Brain pericyte (primary cell): ENCODE measurements at regions not wholly inside any gene's neighbourhood (a gene's known extent, or its start where the extent isn't known, plus 50 kb on each side); places are given as distances from the start of the nearest gene placed in this dataset.

Experiments
- DNase-seq: peaks from one replicate; pipeline ENCODE4 v3.0.0-alpha.2; 2012; ENCODE audit warnings: low read depth, low spot score

DNA sequence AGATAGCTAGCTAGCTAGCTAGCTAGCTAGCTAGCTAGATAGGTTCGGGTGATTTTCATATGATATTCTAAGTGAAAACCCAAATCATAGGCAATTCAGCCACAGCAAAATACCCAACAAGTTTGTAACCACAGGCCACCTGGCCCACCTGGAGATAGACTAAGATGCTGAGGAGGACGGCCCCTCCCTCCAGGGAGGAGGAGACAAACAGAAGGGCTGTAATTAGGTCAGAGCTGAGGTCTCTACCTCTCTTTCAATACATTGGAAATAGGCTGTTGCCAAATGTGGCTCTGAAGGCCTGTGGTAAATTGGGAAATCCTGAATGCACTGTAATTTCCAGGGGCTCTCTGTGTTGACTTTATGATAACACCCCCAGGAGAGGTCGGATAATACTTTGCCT is 382.2 kb downstream of the FGF9 start:
- no peak for DNase-seq

DNA sequence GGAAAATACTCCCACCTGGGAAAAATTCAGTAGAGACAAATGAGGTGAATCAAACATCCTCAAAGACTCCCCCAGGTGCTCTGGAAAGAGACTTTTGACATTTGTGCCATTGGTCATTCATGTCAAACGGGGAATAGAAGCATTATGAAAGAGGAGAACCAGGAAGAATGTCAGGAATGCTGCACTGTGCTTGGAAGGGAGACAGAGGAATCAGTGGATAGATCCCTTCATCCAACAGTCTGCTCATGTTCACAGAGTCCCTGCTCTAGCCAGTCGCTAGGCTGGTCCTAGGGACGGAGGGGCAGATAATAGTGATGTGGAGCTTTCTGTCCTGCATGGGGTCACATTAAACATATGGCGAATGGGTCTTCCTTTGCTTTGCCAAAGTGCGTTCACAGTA is 384.4 kb downstream of the FGF9 start:
- no peak for DNase-seq

DNA sequence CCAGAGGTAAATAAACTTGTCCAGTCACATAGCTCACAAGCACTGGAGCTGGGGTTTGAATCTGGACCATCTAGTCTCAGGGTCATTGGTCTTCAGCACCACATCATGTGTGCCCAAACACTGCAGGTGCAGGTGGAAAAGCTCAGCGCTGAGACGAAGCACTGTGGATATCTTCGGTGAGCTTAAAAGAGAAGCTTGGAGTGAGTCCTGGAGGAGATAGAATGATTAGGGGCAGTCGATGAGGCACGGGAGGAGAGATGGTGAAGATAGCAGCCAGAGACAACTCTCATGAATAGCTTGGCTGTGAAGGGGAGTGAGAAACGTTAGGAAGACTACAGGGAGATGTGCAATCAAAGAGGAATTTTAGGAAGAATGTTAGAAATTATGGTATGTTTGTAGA is 389.3 kb downstream of the FGF9 start:
- no peak for DNase-seq

DNA sequence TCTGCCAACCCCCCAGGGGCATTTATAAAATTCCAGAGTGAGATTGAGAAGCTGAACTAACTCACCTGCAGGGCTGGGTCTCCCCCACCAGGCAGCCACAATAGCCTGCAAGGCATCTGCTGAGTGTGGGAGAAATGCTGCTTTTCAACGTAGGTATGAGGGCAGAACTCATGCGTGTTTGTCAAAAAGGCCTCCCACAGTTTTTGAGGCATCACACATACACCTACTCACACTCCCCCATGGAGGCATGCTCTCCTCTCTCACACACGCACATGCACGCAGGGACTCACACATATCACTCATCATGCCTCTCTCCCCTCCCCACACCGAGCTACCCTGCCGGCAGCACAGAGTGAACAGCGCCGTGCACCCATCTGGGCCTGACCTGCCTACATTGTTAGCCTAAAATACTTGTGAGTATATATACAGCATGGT is 390.5 kb downstream of the FGF9 start:
- no peak for DNase-seq

DNA sequence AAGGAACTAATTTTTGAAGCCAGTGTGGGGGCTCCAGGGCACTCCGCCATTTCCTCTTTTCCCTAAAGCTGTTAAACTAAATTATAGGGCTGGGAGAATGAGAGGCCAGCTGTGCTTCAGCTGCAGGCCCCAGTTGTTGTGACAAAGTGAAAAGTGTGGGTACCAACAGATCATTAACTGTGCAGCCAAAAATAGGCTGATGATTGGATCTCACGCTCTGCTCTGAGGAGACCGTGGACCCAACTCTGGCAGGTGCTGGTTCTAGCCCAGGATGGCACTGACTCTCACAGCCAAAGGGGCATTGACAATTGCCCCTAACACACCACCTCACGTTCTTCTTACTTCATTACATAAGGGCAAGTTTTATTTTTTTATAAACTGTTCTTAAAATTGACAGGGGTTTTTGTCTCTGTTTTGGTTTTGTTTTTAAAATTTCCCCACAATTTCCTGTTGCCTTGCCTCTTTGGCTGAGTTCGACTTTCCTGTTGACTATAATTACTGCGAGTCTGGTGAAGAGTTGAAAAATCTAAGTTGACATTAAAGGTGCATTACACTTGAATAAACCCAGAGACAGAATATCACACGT is 391.0 kb downstream of the FGF9 start:
- no peak for DNase-seq

DNA sequence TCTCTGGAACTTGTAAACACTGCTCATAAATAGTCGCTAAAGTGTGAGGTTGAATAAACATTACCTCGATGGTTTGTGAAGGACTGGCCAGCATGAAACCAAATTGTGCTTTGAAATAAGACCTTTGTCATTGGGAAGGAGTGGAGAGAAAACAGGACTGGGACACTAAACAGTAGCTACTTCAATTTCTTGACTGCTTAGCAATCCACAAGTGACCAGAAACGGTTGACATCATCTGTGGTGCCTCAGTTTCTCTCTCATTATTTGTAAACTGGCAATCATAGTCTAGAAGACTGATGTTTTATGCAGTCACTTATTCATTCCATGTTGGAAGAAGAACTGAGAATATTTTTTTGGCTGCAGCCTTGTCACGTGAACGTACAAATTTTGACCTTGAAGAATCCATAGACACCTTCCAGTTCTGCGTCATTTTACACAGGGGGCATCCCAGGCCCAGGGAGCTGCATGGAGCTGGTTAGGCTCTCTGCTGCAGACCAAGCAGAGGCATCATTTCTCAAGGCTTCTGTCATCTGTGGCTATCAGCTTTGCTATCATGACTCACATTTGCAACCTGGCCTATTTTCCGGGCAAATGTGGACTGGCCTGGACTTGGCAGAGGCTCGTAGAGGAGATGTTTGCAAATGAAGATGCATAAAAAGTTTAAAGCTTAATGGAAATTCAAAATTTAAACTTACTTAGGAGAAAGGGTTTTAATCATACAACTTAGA is 391.8 kb downstream of the FGF9 start:
- no peak for DNase-seq

DNA sequence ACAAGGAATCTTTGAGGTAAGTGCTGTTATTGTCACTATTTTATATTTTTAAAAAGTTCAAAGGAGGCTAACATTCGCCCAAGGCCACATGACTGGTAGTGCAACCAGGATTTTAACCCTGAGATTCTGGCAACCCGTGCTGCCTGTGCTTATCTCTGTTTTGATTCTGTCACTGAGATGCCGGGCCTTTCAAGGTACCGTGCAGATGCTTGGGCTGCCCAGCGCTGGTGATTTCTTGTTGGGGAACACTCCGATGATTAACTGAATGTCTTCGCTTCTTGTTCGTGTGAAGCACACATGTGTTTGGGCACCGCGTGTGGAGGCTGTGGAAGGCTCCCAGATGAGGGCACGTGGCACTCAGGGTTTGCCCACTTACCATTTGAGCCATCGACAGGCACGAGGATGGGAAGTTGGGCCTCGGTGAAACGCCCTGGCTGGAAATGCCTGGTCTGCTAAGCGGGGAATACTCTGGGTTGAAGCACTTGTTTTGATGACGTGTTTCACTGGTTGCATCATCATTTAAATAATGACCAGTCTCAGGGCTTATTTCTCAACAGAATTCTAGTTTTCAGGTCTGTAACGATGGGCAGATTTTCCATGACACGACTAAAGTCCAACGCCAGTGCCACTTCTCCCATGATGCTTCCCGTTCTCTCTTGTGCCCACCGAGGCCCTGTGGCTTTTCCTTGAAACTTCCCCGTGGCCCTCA is 392.7 kb downstream of the FGF9 start:
- DNase-seq: no peak

DNA sequence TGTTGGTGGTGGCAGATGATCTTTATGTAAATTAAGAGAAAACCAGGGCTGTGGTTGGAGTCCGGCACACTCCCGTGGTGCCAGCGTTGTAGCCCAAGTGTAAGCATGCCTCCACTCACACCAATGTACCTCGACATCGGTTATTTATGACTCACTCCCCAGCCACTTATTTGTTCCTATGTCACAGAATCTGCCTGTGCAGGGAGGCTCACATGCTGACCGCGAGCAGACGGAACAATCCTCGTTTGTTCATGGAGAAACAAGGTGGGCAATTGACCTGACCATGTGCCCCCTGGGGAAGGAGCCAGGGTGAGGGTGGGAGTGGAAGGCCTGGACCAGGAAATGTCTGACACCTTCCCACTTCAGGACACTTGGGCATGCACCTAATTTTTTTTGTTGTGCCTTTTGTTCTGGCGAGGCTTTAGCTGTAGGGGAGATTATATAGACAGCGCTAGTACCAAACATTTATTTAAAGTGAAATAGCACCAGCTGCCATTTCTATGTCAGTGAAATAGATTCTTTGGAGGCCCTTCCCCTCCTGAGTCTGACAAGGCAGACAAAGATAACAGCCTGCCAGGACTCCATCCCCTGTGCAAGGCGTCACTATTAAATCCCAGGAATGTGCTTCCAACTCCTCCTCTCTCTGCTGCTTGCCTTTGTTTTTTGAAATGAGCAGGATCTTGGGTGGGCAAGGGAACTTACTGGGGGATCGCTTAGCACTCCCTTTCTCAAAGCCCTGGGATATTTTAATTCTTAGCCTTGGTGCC is 394.2 kb downstream of the FGF9 start:
- DNase-seq: no peak

DNA sequence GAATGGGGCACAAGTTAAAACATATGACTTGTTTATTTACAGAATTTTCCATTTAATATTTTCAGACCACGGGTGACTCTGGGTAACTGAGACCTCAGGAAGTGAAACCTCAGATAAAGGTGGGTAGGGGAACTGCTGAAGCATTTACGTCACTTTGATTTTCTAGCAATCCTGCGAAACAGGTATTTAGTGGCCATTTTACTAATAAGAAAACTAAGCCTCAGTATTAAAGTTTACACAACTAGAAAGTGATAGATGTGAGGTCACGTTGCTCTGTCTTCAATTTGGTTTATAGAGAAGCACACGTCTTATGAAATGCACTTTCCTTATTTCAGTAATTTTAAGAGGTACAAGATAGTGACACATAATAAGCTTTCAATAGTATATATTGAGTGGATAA is 402.8 kb downstream of the FGF9 start:
- no peak for DNase-seq

DNA sequence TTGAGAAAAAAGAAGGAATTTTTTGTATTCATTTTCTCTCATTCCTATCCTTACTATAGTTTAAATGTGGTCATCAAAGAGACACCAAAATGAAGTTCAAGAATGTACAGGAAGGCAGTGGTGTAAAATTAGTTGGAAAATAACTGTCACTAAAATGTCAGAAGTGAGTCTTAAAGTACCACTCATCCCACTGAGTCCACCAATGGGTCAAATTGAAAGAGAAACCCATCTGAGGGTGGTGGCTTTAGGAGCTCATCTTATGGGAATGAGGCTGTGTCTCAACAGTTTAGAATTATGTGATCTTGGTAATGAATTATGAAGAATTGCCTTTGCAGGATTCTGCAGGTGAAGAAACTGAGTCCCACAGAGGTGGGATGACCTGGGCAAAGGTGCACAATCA is 403.5 kb downstream of the FGF9 start:
- no peak for DNase-seq

DNA sequence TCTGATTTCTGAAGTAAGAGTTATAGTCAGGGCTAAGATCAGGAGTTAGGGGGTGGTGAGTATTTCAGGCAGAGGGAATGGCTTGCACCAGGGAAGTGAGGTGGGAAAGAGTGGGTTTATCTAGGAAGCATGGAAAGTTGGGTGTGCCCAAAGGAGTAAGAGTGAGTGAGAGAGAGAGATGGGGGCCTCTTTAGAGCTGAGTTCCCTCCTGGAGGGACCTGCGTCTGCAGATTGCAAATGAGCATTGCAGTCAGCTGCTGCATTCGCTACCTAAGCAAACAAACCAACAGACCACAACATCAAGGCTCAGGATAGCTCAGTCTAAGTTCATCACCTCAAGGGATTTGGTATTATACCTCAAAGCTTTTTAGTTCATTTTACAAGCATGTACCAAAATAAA is 405.8 kb downstream of the FGF9 start:
- DNase-seq: no peak

DNA sequence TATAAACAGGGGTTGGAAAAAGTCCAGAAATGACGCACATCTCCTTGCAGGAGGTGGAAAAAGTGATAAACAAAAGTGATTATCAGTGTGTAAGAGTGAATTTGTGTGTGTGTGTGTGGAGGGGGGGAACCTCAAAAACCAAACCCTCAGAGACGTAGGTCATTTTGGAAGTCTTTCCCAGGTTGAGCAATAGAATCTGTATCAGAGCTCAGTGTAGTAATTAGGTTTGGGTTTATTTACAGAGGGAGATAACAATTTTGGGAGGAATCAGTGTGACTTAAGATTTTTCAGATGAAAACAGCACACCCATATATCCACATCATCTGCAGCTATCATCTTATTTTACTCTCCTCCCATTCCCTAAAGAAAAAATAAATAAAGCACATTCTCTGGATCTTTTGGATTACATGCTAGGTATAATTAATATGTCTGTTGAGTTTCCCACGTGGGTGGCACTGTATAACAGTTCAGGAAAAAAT is 406.4 kb downstream of the FGF9 start:
- DNase-seq: no peak

DNA sequence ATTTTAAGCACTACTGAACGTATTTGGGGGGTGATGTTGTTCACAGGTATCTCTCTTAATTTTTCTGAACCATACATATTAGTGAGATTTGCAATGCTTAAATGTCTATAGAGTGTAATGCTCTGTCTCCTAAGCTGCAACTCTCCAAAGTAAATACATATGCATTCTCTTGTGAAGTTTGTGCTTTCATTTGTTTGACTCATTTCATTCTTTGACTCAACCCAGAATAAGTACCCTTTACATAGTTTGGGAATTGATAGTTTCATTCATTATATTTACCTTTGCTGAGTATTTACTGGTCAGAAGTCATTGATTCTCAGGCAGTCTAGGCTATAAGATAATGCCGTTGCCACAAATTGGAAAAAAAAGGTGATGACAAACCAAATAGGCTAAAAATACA is 406.9 kb downstream of the FGF9 start:
- no peak for DNase-seq

DNA sequence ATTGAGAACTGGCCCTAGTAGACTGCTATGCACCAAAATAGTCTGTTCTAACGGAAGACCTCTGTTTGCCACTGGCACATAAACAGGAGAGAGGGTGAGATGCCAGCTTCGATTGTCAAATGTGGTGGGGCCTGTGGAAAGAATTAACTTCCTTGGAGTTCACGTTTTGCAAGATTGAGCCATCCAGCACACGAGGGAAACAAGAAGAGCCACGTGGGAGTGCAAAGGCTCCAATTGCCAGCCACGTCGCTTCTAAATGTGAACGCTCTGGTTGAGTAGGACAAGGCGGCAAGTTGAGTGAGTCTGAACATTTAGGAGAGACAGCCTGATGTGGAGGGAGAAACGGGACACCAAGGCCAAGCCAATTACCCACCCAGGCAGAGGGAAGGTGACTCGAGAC is 409.1 kb downstream of the FGF9 start:
- DNase-seq: no peak

DNA sequence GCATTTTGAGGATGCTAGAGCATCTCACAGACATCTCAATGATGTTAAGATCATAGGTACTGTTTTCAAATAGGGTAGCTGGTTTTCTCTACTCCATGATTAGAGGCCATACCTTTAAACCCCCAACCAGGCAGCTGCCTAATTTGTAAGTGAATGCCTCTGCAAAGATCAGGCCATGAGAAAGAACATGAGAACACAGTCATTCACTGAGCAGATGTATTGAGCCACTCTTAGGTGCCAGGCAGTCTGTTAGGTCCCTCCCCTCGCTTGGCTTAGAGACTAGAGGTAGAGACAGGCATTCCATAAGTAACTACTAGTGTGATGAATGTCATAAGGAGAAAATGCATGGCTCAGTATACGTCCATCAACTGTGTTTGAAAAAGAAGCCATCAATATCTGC is 410.0 kb downstream of the FGF9 start:
- no peak for DNase-seq

DNA sequence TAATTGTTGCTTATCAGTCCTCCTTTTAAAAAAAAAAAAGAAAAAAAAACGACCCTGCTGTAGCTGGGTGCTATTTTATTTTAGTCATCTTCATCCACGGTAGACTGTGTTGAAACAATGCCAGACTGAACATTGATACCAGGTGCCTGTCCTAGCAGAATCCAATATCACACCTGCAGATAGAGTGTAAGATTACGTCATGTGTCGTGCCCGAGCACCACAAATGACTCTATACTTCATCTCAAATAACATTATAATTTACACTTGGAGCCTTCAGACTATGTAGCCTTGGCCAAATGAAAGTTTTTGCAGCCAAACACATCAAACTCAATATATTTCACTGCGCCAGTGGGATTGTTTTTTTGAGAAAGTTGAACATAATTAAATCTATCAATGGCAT is 410.6 kb downstream of the FGF9 start:
- DNase-seq: no peak

DNA sequence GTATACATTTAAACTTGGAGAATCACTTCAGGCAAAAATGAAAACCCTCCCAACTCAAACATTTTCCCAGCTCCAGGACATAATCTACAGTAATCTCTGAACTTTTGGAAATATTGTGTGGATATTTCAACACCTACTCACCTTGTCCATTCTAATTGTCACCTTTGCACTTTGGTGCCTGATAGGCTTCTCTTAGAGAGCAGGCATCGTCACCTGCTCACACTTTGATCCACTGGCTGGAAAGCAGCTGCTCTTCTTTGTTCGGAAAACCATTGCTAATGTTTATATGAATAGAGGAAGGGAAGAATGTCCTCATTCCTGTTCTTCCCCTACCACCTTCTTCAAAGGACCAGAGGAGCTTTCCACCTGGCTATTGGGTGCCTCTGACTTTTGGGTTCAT is 411.2 kb downstream of the FGF9 start:
- DNase-seq: no peak

DNA sequence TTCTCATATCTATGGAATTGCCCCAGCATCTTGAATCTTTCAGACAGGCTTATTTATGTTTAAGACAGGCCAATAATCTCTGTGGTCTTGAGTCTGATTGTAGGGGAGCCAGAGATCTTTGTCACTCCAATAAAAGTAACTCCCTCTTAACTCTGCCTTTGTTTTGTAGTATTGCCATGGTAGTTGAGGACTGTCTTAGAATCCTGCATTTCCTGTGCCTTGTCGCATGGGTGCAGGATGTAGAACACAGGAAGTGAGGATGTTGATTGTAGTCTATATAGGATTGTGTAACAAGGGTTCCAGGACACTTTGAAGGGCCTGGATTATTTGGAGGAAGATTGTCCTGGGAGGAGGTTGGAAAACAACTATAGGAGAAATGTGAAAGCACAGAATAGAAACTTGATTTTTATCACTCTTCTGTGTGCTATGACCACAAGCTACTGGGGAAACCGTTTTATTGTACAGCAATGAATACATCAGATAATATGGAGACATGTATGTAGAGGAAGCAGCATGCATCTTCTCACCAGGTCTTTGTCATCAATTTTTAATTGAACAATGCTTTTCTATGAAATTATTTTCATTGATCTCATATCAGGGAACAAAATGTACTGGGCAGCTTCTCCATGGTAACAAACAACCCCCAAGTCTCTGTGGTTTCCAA is 411.7 kb downstream of the FGF9 start:
- DNase-seq: no peak

DNA sequence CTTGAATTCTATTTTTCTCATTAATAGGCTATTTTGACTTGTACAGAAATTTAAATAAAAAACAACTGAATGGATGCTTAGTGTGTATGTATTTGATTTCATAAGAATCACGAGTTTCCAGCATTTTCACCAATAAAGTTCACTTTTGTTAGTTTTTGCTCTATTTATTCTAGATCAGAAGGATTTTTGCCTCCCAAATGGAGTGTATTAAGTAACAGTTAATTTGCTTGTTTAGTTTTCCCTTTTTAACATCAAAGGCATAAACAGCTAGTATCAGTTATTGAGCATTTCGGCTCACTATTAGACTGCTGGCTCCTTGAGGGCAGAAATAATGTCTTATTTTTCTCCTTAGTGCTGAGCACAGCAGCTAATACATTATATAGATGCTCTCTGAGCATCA is 414.1 kb downstream of the FGF9 start:
- DNase-seq: no peak

DNA sequence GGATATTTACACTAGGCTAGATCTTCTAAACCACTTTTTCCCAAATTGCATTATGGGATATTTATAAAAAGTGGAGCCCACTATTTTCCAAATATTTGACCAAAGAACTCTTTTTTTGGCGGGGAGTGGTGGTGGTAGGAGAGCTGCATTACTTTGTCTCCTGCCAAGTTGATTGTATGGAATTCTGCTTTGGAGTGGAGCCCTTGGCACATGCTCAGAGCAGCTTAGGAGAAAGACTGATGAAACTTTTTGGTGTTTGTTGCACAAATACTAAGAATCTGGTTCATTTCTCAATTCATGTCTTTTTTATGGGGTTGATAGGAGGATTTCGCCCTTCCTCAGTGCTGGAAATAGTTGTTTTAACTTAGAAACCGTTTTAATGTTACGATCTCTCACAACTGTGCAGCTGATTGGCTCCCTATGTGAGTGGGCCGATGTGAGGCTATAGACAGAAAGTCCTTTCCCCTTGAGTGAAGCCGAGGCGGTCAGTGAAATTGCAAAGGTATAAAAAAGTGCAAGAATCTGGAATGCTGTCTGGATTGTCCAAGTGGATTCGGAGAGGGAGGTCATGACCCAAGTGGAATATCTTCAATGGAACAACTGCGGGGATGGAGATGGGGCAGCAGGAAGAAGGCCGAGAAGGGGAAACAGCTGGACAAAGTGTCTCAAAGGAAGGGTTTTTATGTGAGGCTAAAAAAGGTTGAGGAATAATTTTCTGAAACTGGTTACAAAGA is 415.9 kb downstream of the FGF9 start:
- no peak for DNase-seq

DNA sequence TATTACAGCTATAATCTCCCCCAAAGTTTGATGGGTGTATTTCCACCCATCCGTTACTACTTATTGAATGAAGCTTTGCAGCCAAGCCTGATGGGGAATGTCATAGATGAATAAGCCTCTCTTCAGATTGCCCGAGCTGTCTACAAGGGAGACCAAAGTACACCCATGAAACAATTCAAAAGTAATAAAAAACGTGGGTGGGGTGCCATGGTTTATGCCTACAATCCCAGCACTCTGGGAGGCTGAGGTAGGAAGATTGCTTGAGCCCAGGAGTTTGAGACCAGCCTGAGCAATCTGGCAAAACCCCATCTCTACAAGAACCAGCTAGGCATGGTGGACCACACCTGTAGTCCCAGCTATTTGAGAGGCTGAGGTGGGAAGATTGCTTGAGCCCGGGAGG is 419.2 kb downstream of the FGF9 start:
- no peak for DNase-seq
